Calu3 (cell line): ENCODE measurements at regions not wholly inside any gene's neighbourhood (a gene's known extent, or its start where the extent isn't known, plus 50 kb on each side); places are given as distances from the start of the nearest gene placed in this dataset.

ENCODE experiments used
- BruUV-seq: library from RNA; stranded (reverse); fragments of 400-500 nt; replicated peaks from 2 replicates; lab custom pipeline; 2021; lab: Mats Ljungman, UMichigan
- CTCF ChIA-PET: fragments of 300-600 bp; sonication (Branson Sonifier 250); formaldehyde crosslinking; loops from one replicate; lab custom pipeline; 2022; ENCODE audit warnings: antibody characterized with exemption; lab: Charles Lee
- DNase-seq: peaks from one replicate; pipeline ENCODE4 v3.0.0; 2022
- H3K27ac Mint-ChIP-seq: one replicate; pipeline ENCODE4 v1.8.0; 2022; ENCODE audit warnings: mixed read lengths; ENCODE audit not compliant: unreplicated experiment
- H3K27me3 Mint-ChIP-seq: one replicate; pipeline ENCODE4 v1.8.0; 2022; ENCODE audit warnings: mixed read lengths; ENCODE audit not compliant: unreplicated experiment
- H3K36me3 Mint-ChIP-seq: one replicate; pipeline ENCODE4 v1.8.0; 2022; ENCODE audit warnings: mild to moderate bottlenecking, moderate library complexity, mixed read lengths; ENCODE audit not compliant: insufficient read depth, unreplicated experiment
- H3K4me1 Mint-ChIP-seq: one replicate; pipeline ENCODE4 v1.8.0; 2022; ENCODE audit warnings: mild to moderate bottlenecking, low read depth, mixed read lengths; ENCODE audit not compliant: unreplicated experiment
- H3K4me3 Mint-ChIP-seq: one replicate; pipeline ENCODE4 v1.8.0; 2022; ENCODE audit warnings: mild to moderate bottlenecking, low read depth, moderate library complexity, mixed read lengths; ENCODE audit not compliant: unreplicated experiment
- H3K9me3 Mint-ChIP-seq: one replicate; pipeline ENCODE4 v1.8.0; 2022; ENCODE audit warnings: low read depth, mixed read lengths; ENCODE audit not compliant: unreplicated experiment
- CTCF ChIP-seq: fragments of 200-600 bp; IDR thresholded peaks from one replicate; pipeline ENCODE4 v1.8.0; 2022; ENCODE audit warnings: antibody characterized with exemption; ENCODE audit not compliant: unreplicated experiment
- intact Hi-C: fragments of 100-400 bp; cut with micrococcal nuclease; formaldehyde crosslinking; loops from one replicate; pipeline ENCODE4 v1.10.0; 2022; ENCODE audit not compliant: unreplicated experiment

- TF ChIP-seq CTCF = no peak
- no peak overlapping the region for H3K4me3 Mint-ChIP-seq
- CTCF ChIA-PET = no interaction called here
- no peaks in the 10 kb centered on the region for H3K36me3 Mint-ChIP-seq
- DNase-seq = no peak
- intact Hi-C loops = no loop called here
- no TSS peak for BruUV-seq
- no peaks in the 10 kb centered on the region for H3K9me3 Mint-ChIP-seq
- no peak overlapping the region for H3K27ac Mint-ChIP-seq
- no peaks in the 10 kb centered on the region for H3K27me3 Mint-ChIP-seq
- H3K4me1 Mint-ChIP-seq = no peaks in the 10 kb centered on the region
These were observed 360.7 kb upstream of the PHF14 start for GRCh38 chr7:10612950-10613349.

- Mint-ChIP-seq H3K4me1 (no peaks in the 10 kb centered on the region), H3K36me3 (no peaks in the 10 kb centered on the region)
These were observed 354.7 kb upstream of the PHF14 start for GRCh38 chr7:10618953-10619352.

GRCh38 chr7:10632712-10633111, 341.0 kb upstream of the PHF14 start:
- CTCF ChIA-PET = no interaction called here
- no peak for TF ChIP-seq CTCF
- Mint-ChIP-seq H3K27ac (no peak overlapping the region), H3K4me1 (no peaks in the 10 kb centered on the region), H3K36me3 (no peaks in the 10 kb centered on the region), H3K27me3 (no peaks in the 10 kb centered on the region), H3K4me3 (no peak overlapping the region), H3K9me3 (peaks cover 7% of the 10 kb centered on the region)
- intact Hi-C loops = no loop called here
- no TSS peak for BruUV-seq
- no peak for DNase-seq

More at GRCh38 chr7:10618953-10619352, 354.7 kb upstream of the PHF14 start:
- H3K4me3 Mint-ChIP-seq = no peak overlapping the region
- no peak for DNase-seq
- no peak for TF ChIP-seq CTCF
- BruUV-seq = no TSS peak
- H3K27ac Mint-ChIP-seq = no peak overlapping the region
- intact Hi-C loops = no loop called here
- no peaks in the 10 kb centered on the region for H3K27me3 Mint-ChIP-seq
- CTCF ChIA-PET = interaction anchor here (0.5 kb wide), 1 partner anchor 62 kb away, joined by 3 read pairs; no protein-coding TSS in a partner anchor
- peaks cover 12% of the 10 kb centered on the region for H3K9me3 Mint-ChIP-seq

GRCh38 chr7:10634239-10634638, 339.4 kb upstream of the PHF14 start:
- DNase-seq = no peak
- CTCF ChIA-PET = no interaction called here
- intact Hi-C loops = no loop called here
- no peak for TF ChIP-seq CTCF
- H3K9me3 Mint-ChIP-seq = peaks cover 2% of the 10 kb centered on the region
- H3K36me3 Mint-ChIP-seq = no peaks in the 10 kb centered on the region
- H3K27me3 Mint-ChIP-seq = no peaks in the 10 kb centered on the region
- H3K27ac Mint-ChIP-seq = no peak overlapping the region
- BruUV-seq = no TSS peak
- no peaks in the 10 kb centered on the region for H3K4me1 Mint-ChIP-seq
- H3K4me3 Mint-ChIP-seq = no peak overlapping the region
